H9 (cell line): ENCODE measurements at regions not wholly inside any gene's neighbourhood (a gene's known extent, or its start where the extent isn't known, plus 50 kb on each side); places are given as distances from the start of the nearest gene placed in this dataset.

Experiments used
- DNase-seq: peaks from one replicate; pipeline ENCODE4 v3.0.0-alpha.2; 2017
- H2AFZ ChIP-seq: one replicate; pipeline ENCODE4 v1.6.1; 2013; ENCODE audit warnings: mild to moderate bottlenecking, low read length, control low read depth, moderate library complexity
- H2AK5ac ChIP-seq: 2 replicates; pipeline ENCODE4 v1.6.1; 2013; ENCODE audit warnings: low read length, control low read depth, mixed read lengths; ENCODE audit not compliant: insufficient read length
- H2BK120ac ChIP-seq: one replicate; pipeline ENCODE4 v1.6.1; 2013; ENCODE audit warnings: low read depth, mild to moderate bottlenecking, low read length, control low read depth, inconsistent platforms; ENCODE audit not compliant: poor library complexity, severe bottlenecking
- H2BK12ac ChIP-seq: 2 replicates; pipeline ENCODE4 v1.6.1; 2013; ENCODE audit warnings: low read length, control low read depth, mixed read lengths, low read depth; ENCODE audit not compliant: insufficient read length
- H2BK15ac ChIP-seq: 2 replicates; pipeline ENCODE4 v1.6.1; 2013; ENCODE audit warnings: low read depth, low read length, control low read depth
- H2BK20ac ChIP-seq: one replicate; pipeline ENCODE4 v1.6.1; 2013; ENCODE audit warnings: low read depth, mild to moderate bottlenecking, low read length, control low read depth, inconsistent platforms; ENCODE audit not compliant: poor library complexity, severe bottlenecking
- H2BK5ac ChIP-seq: 2 replicates; pipeline ENCODE4 v1.6.1; 2013; ENCODE audit warnings: low read length, control low read depth, mixed read lengths; ENCODE audit not compliant: insufficient read length
- H3K14ac ChIP-seq: 2 replicates; pipeline ENCODE4 v1.6.1; 2013; ENCODE audit warnings: low read length, control low read depth; ENCODE audit not compliant: insufficient read depth
- H3K18ac ChIP-seq: 2 replicates; pipeline ENCODE4 v1.6.1; 2013; ENCODE audit warnings: low read depth, mild to moderate bottlenecking, mixed read lengths, low read length, control low read depth; ENCODE audit not compliant: insufficient read length
- H3K23ac ChIP-seq: 2 replicates; pipeline ENCODE4 v1.6.1; 2013; ENCODE audit warnings: low read length, control low read depth, mixed read lengths, low read depth; ENCODE audit not compliant: insufficient read length
- H3K23me2 ChIP-seq: 2 replicates; pipeline ENCODE4 v1.6.1; 2013; ENCODE audit warnings: low read depth, mild to moderate bottlenecking, mixed read lengths, low read length, control low read depth; ENCODE audit not compliant: insufficient read length, poor library complexity, severe bottlenecking
- H3K27ac ChIP-seq: 2 replicates; pipeline ENCODE4 v1.5.1; 2013; ENCODE audit warnings: low read length, control low read depth, mixed read lengths, low read depth; ENCODE audit not compliant: insufficient read length
- H3K27me3 ChIP-seq: 2 replicates; pipeline ENCODE4 v1.6.1; 2013; ENCODE audit warnings: low read length, control low read depth, inconsistent platforms; ENCODE audit not compliant: insufficient read depth
- H3K4ac ChIP-seq: 2 replicates; pipeline ENCODE4 v1.6.1; 2013; ENCODE audit warnings: low read depth, mild to moderate bottlenecking, control low read depth, inconsistent platforms, low read length, moderate library complexity
- H3K4me1 ChIP-seq: 2 replicates; pipeline ENCODE4 v1.6.1; 2013; ENCODE audit warnings: low read length, control low read depth, inconsistent platforms; ENCODE audit not compliant: insufficient read depth
- H3K4me2 ChIP-seq: 2 replicates; pipeline ENCODE4 v1.6.1; 2013; ENCODE audit warnings: low read length, control low read depth, mixed read lengths; ENCODE audit not compliant: insufficient read length, insufficient read depth
- H3K56ac ChIP-seq: 2 replicates; pipeline ENCODE4 v1.6.1; 2013; ENCODE audit warnings: low read depth, mild to moderate bottlenecking, mixed read lengths, low read length, control low read depth; ENCODE audit not compliant: insufficient read length
- H3K79me1 ChIP-seq: 2 replicates; pipeline ENCODE4 v1.6.1; 2013; ENCODE audit warnings: low read depth, mild to moderate bottlenecking, moderate library complexity, low read length, control low read depth, inconsistent platforms; ENCODE audit not compliant: insufficient read depth, poor library complexity, severe bottlenecking
- H3K79me2 ChIP-seq: 2 replicates; pipeline ENCODE4 v1.6.1; 2013; ENCODE audit warnings: low read length, control low read depth, inconsistent platforms; ENCODE audit not compliant: insufficient read depth
- H3K9ac ChIP-seq: 2 replicates; pipeline ENCODE4 v1.6.1; 2013; ENCODE audit warnings: low read length, control low read depth, mixed read lengths; ENCODE audit not compliant: insufficient read length; ENCODE audit errors: extremely low read depth
- H3K9me3 ChIP-seq: one replicate; pipeline ENCODE4 v1.6.1; 2013; ENCODE audit warnings: low read depth, low read length, inconsistent platforms; ENCODE audit not compliant: control insufficient read depth
- H3T11ph ChIP-seq: one replicate; pipeline ENCODE4 v1.6.1; 2013; ENCODE audit warnings: mild to moderate bottlenecking, low read length, control low read depth, inconsistent platforms
- H4K20me1 ChIP-seq: one replicate; pipeline ENCODE4 v1.6.1; 2013; ENCODE audit not compliant: control insufficient read depth, insufficient read length, insufficient read depth
- H4K5ac ChIP-seq: 2 replicates; pipeline ENCODE4 v1.6.1; 2013; ENCODE audit warnings: low read depth, mild to moderate bottlenecking, mixed read lengths, low read length, control low read depth; ENCODE audit not compliant: insufficient read length
- H4K8ac ChIP-seq: replicated peaks from 2 replicates; pipeline ENCODE4 v1.6.1; 2013; ENCODE audit warnings: low read length, control low read depth, mixed read lengths, low read depth; ENCODE audit not compliant: insufficient read length
- H4K91ac ChIP-seq: 2 replicates; pipeline ENCODE4 v1.6.1; 2013; ENCODE audit warnings: low read depth, mild to moderate bottlenecking, moderate library complexity, mixed read lengths, low read length, control low read depth; ENCODE audit not compliant: insufficient read length
- H3K27ac Mint-ChIP-seq, 3 experiments: 2 replicates in 2 of 3; 3 replicates in 1 of 3; pipeline ENCODE4 v1.8.0; 2020 to 2021; ENCODE audit warnings: mixed read lengths in 3 of 3, mild to moderate bottlenecking in 1 of 3, moderate library complexity in 1 of 3
- H3K27me3 Mint-ChIP-seq: 2 replicates; pipeline ENCODE4 v1.8.0; 2021; ENCODE audit warnings: low read depth, mild to moderate bottlenecking, moderate library complexity, mixed read lengths
- H3K36me3 Mint-ChIP-seq, 3 experiments: 2 replicates in 2 of 3; 3 replicates in 1 of 3; pipeline ENCODE4 v1.8.0; 2020 to 2021; ENCODE audit warnings: low read depth in 3 of 3, mixed read lengths in 3 of 3; ENCODE audit not compliant: insufficient read depth in 1 of 3
- H3K4me1 Mint-ChIP-seq, 2 experiments: 2 replicates each; pipeline ENCODE4 v1.8.0; 2020; ENCODE audit warnings: mixed read lengths in 2 of 2
- H3K4me3 Mint-ChIP-seq, 2 experiments: 2 replicates in 1 of 2; 3 replicates in 1 of 2; pipeline ENCODE4 v1.8.0; 2020 to 2021; ENCODE audit warnings: mild to moderate bottlenecking in 2 of 2, mixed read lengths in 2 of 2, moderate library complexity in 1 of 2
- H3K9me3 Mint-ChIP-seq, 2 experiments: 2 replicates in 1 of 2; 3 replicates in 1 of 2; pipeline ENCODE4 v1.8.0; 2020; ENCODE audit warnings: mild to moderate bottlenecking in 2 of 2, mixed read lengths in 2 of 2, moderate library complexity in 1 of 2
- WGBS: extraction: QIAGEN DNeasy Blood & Tissue Kit; methylation state at CpG from one replicate; pipeline ENCODE4 v1.1.7; 2013; ENCODE audit warnings: missing lambda C conversion rate, low lambda C conversion rate, mixed read lengths; ENCODE audit not compliant: insufficient read length; ENCODE audit errors: extremely low coverage; 5-methylcytosine and 5-hydroxymethylcytosine counted together
- TF ChIP-seq, protein P1 (sequence below): fragments of 200-600 bp; sonication (generic); conservative IDR thresholded peaks from 3 replicates; pipeline ENCODE4 v1.8.0; 2021; ENCODE audit warnings: antibody characterized with exemption, mild to moderate bottlenecking

DNA sequence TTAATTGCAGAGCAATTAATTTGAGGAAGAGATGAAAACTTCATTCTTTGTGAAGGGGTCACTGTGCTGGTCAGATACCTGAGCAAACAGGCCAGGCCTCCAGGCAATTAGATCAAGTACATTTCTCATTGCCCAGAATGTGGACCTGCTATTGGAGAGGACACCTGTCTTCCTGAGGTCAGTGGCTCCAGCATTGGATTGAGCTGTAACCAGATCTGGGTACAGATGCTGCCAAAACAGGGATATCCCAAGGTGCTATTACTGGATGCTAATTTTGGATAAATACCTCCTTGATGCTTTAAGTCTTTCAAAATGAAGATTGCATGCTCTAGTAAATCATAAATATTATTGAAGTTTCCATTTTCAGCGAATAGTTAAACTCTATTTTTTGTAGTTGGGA, 131.5 kb downstream of the FAM161A start:
- Histone ChIP-seq H2BK120ac (no peak overlapping the region), H4K8ac (no peak overlapping the region), H3K4me1 (no peaks in the 10 kb centered on the region), H2BK20ac (no peak overlapping the region), H3K27me3 (no peaks in the 10 kb centered on the region), H3K56ac (no peak overlapping the region), H3K9me3 (no peaks in the 10 kb centered on the region), H3K18ac (no peak overlapping the region), H3K27ac (no peak overlapping the region), H4K5ac (no peak overlapping the region), H3K4ac (no peak overlapping the region), H4K20me1 (no peaks in the 10 kb centered on the region), H2AFZ (no peak overlapping the region), H2BK12ac (no peak overlapping the region), H3K79me1 (no peaks in the 10 kb centered on the region), H2AK5ac (no peak overlapping the region), H3K4me2 (no peak overlapping the region), H3K14ac (no peak overlapping the region), H4K91ac (no peak overlapping the region), H3K9ac (no peak overlapping the region), H3K23ac (no peak overlapping the region), H2BK15ac (no peak overlapping the region), H3T11ph (no peak overlapping the region), H2BK5ac (no peak overlapping the region), H3K79me2 (no peaks in the 10 kb centered on the region), H3K23me2 (no peaks in the 10 kb centered on the region)
- peaks cover 2 to 3% of the 10 kb centered on the region in 2 experiments; a peak in 3 of 5 replicates for H3K9me3 Mint-ChIP-seq
- no peaks in the 10 kb centered on the region for H3K27me3 Mint-ChIP-seq
- no peak overlapping the region for H3K4me3 Mint-ChIP-seq
- no CpG with 5 or more reads among the region's 1 CpG for WGBS
- no peak for DNase-seq
- TF ChIP-seq, protein P1, sequence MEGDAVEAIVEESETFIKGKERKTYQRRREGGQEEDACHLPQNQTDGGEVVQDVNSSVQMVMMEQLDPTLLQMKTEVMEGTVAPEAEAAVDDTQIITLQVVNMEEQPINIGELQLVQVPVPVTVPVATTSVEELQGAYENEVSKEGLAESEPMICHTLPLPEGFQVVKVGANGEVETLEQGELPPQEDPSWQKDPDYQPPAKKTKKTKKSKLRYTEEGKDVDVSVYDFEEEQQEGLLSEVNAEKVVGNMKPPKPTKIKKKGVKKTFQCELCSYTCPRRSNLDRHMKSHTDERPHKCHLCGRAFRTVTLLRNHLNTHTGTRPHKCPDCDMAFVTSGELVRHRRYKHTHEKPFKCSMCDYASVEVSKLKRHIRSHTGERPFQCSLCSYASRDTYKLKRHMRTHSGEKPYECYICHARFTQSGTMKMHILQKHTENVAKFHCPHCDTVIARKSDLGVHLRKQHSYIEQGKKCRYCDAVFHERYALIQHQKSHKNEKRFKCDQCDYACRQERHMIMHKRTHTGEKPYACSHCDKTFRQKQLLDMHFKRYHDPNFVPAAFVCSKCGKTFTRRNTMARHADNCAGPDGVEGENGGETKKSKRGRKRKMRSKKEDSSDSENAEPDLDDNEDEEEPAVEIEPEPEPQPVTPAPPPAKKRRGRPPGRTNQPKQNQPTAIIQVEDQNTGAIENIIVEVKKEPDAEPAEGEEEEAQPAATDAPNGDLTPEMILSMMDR, result no peak
- H3K4me1 Mint-ChIP-seq, result no peaks in the 10 kb centered on the region
- no peaks in the 10 kb centered on the region for H3K36me3 Mint-ChIP-seq
- no peak overlapping the region for H3K27ac Mint-ChIP-seq
